Activated CD4-positive, alpha-beta T cell treated with anti-CD3 and anti-CD28 coated beads, Interleukin-10, Interleukin-2, amounts not matched to agents 100 ng/mL and 50 ng/mL, durations not matched to agents 16 hours and 8 hours (primary cell): ENCODE measurements at regions not wholly inside any gene's neighbourhood (a gene's known extent, or its start where the extent isn't known, plus 50 kb on each side); places are given as distances from the start of the nearest gene placed in this dataset.
"Not testable (repeated sequence)": the region's sequence is repeated elsewhere in the genome, so short reads cannot be mapped to it uniquely, and the experiment has no call there.

Experiments used
- DNase-seq: peaks from one replicate; pipeline ENCODE4 v3.0.0-alpha.2; 2020

- no peak for DNase-seq
These were observed 162.7 kb downstream of the SPTSSA start for GRCh38 chr14:34299360-34299759.

GRCh38 chr14:34297786-34298520 lies 164.1 kb downstream of the SPTSSA start:
- DNase-seq = no peak

DNA sequence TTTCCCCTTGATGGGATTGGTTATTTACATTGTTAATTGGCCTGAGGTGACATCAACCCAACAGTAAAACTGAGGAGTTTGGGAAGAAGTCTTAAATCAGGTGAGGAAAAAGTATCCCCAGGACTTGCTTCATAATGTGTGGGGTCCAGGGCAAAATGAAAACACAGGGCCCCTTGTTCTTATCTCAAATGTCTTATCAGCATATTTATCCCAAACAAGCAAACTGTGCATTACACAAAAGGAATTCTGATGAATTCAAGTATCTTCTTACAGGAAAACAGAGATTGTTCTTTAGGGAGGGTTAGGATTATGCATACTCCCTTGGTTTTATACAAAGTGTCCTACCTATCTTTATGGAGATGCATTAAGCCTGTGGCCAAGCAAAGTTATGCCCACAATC lies 178.4 kb downstream of the SPTSSA start:
- no peak for DNase-seq

DNA sequence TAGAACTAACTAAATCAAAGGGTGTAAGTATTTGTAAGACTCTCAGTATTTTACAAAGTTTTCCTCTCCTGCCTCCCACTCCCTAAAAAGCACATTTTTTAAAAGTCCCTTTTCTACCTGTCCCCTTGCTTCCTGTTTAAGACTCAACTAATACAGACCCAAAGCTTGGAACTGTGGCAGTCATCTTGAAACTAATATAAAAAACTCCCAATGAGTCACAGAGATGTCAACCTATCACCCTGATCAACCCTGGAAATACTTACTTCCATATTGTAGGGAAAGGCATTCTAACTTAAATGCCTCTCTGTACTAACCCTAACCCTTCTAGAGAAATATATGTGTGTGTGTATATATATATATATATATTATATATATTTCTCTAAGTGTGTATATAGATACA lies 184.8 kb downstream of the SPTSSA start:
- DNase-seq = no peak

GRCh38 chr14:34275530-34275929 lies 186.5 kb downstream of the SPTSSA start:
- no peak for DNase-seq

DNA sequence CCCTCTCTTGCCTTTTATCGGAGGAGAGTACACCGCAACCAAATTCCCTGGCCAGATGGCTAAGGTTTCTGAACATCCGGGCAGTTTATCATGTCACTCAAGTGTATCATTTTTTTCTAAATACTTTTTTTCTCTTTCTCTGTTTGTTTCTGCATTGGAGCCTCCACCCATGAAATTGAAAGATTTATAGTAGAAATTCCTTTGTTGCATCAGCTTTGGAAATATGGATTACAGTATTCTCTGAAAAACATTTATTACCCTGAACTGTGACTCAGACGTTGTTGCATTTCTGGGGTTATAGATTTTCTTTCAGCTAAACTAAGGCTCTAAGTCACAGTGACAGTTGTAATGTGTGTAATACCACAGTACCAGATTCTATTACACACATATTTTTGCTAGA lies 187.0 kb downstream of the SPTSSA start:
- no peak for DNase-seq

GRCh38 chr14:34273716-34274115 lies 188.3 kb downstream of the SPTSSA start:
- not testable (repeated sequence) for DNase-seq

- no peak for DNase-seq
These were observed 191.7 kb downstream of the SPTSSA start for GRCh38 chr14:34270361-34270760.

- DNase-seq = no peak
These were observed 195.7 kb downstream of the SPTSSA start for GRCh38 chr14:34266344-34266743.

DNA sequence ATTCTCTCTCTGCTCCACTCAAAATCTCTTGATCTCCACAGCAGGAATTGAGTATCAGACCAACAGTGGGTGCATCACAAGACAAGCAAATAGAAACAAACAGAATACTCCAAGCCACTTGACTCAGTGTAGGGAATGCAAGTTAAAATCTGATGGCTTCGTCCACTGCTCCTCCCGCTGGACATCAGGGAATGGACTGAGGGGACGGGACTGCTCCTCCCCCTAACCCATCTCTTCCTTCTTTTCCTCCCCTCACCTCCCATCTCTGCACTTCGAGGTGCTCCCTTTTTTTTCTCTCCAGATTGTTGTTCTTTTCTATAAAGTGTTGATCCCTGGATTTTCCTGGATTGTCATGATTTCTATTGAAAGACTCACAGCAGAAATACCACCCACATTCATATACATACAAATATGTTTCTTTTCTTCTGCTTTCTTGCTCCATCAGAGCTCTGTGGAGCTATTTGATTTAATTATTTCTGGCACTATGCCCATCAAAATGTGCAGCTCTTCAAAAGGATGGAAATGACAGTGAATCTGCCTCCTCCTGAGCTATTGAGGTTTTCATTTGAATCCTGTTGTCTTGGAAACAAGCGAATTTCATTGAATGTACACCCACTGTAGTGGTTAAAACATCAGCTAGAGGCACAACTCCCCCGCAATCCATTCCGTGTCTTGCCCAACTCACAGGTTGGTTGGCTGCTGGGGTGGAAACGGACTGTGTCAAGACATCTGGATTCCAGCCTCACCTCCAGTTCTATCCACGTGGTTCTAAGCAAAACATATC lies 199.7 kb downstream of the SPTSSA start:
- no peak for DNase-seq

DNA sequence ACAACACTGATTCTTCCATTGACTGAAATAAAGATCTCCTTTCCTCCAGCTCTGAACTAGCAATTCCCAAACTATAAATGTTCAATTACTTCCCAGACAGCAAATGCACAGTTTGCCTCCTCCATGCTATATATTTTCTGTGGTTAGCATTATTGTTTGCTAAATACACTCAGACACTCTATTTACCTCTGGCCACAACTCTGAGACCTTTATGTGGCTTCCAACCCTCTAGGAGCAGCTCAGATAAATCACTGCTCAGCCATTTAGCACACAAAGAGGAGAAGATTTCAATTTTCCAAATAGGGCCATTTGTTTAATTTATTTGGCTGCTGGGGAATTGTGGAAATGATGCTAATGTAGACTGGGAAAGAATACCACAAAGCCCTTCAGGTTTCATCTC lies 202.0 kb downstream of the SPTSSA start:
- no peak for DNase-seq

GRCh38 chr14:34258318-34258717 lies 203.7 kb downstream of the SPTSSA start:
- no peak for DNase-seq

- no peak for DNase-seq
These were observed 204.5 kb downstream of the SPTSSA start for GRCh38 chr14:34257505-34257904.

- DNase-seq = no peak
These were observed 205.8 kb downstream of the SPTSSA start for GRCh38 chr14:34256223-34256622.

- DNase-seq = no peak
These were observed 207.5 kb downstream of the SPTSSA start for GRCh38 chr14:34254571-34254970.

GRCh38 chr14:34254031-34254430 lies 208.0 kb downstream of the SPTSSA start:
- no peak for DNase-seq

- DNase-seq = no peak
These were observed 209.8 kb downstream of the SPTSSA start for GRCh38 chr14:34252227-34252626.

- DNase-seq = no peak
These were observed 210.4 kb downstream of the SPTSSA start for GRCh38 chr14:34251662-34252061.

- no peak for DNase-seq
These were observed 211.1 kb downstream of the SPTSSA start for GRCh38 chr14:34250959-34251358.

DNA sequence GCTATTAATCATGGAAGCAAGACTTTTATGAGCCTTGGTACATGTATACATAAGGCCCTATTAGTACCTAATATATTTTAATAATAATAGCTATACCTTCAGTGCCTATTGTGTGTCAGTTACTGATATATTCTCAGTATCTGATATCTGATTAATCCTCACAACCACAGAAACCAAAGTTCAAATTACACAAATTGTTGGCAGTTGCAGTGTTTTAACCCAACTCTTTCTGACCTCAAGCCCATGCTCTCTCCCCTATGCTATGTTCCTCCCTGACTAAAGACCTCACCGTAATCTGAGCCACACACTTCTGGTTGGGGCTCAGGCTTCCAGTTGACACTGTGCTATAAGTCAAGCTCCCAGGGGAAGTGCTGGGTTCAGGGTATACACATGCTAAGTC lies 214.4 kb downstream of the SPTSSA start:
- DNase-seq = no peak

GRCh38 chr14:34246206-34246605 lies 215.8 kb downstream of the SPTSSA start:
- DNase-seq = no peak

- no peak for DNase-seq
These were observed 218.6 kb downstream of the SPTSSA start for GRCh38 chr14:34243401-34243800.

DNA sequence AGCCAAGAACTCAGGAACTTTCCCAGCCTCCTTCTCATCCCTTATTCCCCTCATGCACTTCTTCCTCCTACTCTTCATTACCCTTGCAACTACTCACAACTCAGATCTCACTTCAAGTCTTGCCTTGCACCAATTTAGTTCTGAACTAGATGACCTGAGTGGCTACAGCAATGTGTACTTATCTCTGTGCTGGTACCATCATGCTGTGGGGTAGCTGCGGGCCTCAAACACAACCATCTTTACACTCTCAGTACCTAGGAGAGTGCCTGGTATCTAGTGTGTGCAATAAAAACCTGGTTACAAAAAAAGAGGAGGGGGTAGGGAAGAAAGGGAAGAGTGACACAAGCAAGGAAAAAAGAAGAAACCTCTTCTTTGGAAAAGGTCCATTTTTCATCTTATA lies 219.0 kb downstream of the SPTSSA start:
- no peak for DNase-seq

GRCh38 chr14:34241185-34241711 lies 220.8 kb downstream of the SPTSSA start:
- DNase-seq = no peak
